Astrocyte (in vitro differentiated cells and primary cell): ENCODE measurements at regions not wholly inside any gene's neighbourhood (a gene's known extent, or its start where the extent isn't known, plus 50 kb on each side); places are given as distances from the start of the nearest gene placed in this dataset.

Source experiments
- DNase-seq: peaks from one replicate; pipeline ENCODE4 v3.0.0-alpha.2; 2010; ENCODE audit warnings: low read depth
- FAIRE-seq: peaks from 2 replicates; lab custom pipeline; 2011; peaks lifted over from hg19 to GRCh38; lab: Jason Lieb, UNC
- H2AFZ ChIP-seq: 2 replicates; pipeline ENCODE4 v1.6.0; 2012; ENCODE audit warnings: low read depth, low read length, inconsistent platforms
- H3K27ac ChIP-seq: 2 replicates; pipeline ENCODE4 v1.5.1; 2011; ENCODE audit warnings: low read depth, low read length, inconsistent platforms
- H3K27me3 ChIP-seq: 2 replicates; pipeline ENCODE4 v1.6.0; 2011; ENCODE audit warnings: low read length, inconsistent platforms; ENCODE audit not compliant: insufficient read depth
- H3K36me3 ChIP-seq: 2 replicates; pipeline ENCODE4 v1.5.1; 2011; ENCODE audit warnings: low read length, inconsistent platforms; ENCODE audit not compliant: insufficient read depth
- H3K4me1 ChIP-seq: 2 replicates; pipeline ENCODE4 v1.5.1; 2011; ENCODE audit warnings: low read length, inconsistent platforms; ENCODE audit not compliant: insufficient read depth
- H3K4me2 ChIP-seq: 2 replicates; pipeline ENCODE4 v1.6.0; 2012; ENCODE audit warnings: low read length, inconsistent platforms
- H3K4me3 ChIP-seq: 2 replicates; pipeline ENCODE4 v1.5.1; 2011; ENCODE audit warnings: low read depth, mild to moderate bottlenecking, low read length, inconsistent platforms; ENCODE audit not compliant: insufficient read depth
- H3K79me2 ChIP-seq: 2 replicates; pipeline ENCODE4 v1.6.0; 2012; ENCODE audit warnings: mild to moderate bottlenecking, low read length, inconsistent platforms; ENCODE audit not compliant: insufficient read depth
- H3K9ac ChIP-seq: 2 replicates; pipeline ENCODE4 v1.6.0; 2012; ENCODE audit warnings: mild to moderate bottlenecking, low read length, inconsistent platforms
- H3K9me3 ChIP-seq: 2 replicates; pipeline ENCODE4 v1.5.1; 2012; ENCODE audit warnings: low read depth, mild to moderate bottlenecking, low read length, inconsistent platforms; ENCODE audit not compliant: insufficient read depth
- H4K20me1 ChIP-seq: 2 replicates; pipeline ENCODE4 v1.6.0; 2012; ENCODE audit warnings: low read length, inconsistent platforms; ENCODE audit not compliant: insufficient read depth
- H3K27ac Mint-ChIP-seq: one replicate; pipeline ENCODE4 v1.8.0; 2021; ENCODE audit warnings: mild to moderate bottlenecking, mixed read lengths; ENCODE audit not compliant: unreplicated experiment
- H3K27me3 Mint-ChIP-seq: one replicate; pipeline ENCODE4 v1.8.0; 2021; ENCODE audit warnings: low read depth, mixed read lengths; ENCODE audit not compliant: unreplicated experiment
- H3K36me3 Mint-ChIP-seq: one replicate; pipeline ENCODE4 v1.8.0; 2021; ENCODE audit warnings: low read depth, mixed read lengths; ENCODE audit not compliant: unreplicated experiment
- H3K4me1 Mint-ChIP-seq: one replicate; pipeline ENCODE4 v1.8.0; 2021; ENCODE audit warnings: low read depth, mixed read lengths; ENCODE audit not compliant: unreplicated experiment
- H3K4me3 Mint-ChIP-seq: one replicate; pipeline ENCODE4 v1.8.0; 2021; ENCODE audit warnings: mild to moderate bottlenecking, moderate library complexity, mixed read lengths; ENCODE audit not compliant: unreplicated experiment
- H3K9me3 Mint-ChIP-seq: one replicate; pipeline ENCODE4 v1.8.0; 2021; ENCODE audit warnings: mild to moderate bottlenecking, mixed read lengths; ENCODE audit not compliant: unreplicated experiment
- EZH2 ChIP-seq: IDR thresholded peaks from 2 replicates; pipeline ENCODE4 v1.6.1; 2012; ENCODE audit warnings: mild to moderate bottlenecking, low read length, inconsistent platforms; ENCODE audit not compliant: insufficient read depth
- TF ChIP-seq, protein P1 (sequence below): IDR thresholded peaks from 2 replicates; pipeline ENCODE4 v1.5.1; 2011; ENCODE audit warnings: low read depth, mild to moderate bottlenecking, inconsistent platforms, low read length, moderate library complexity; ENCODE audit not compliant: insufficient read depth

GRCh38 chr7:84803979-84804378 lies 382.9 kb downstream of the SEMA3D start:
- Mint-ChIP-seq H3K4me1 (no peaks in the 10 kb centered on the region), H3K27me3 (no peaks in the 10 kb centered on the region), H3K36me3 (no peaks in the 10 kb centered on the region), H3K4me3 (no peak overlapping the region), H3K9me3 (no peaks in the 10 kb centered on the region), H3K27ac (no peak overlapping the region)
- DNase-seq (no peak), FAIRE-seq (no peak)
- Histone ChIP-seq H3K4me2 (no peak overlapping the region), H3K9me3 (no peaks in the 10 kb centered on the region), H3K9ac (no peak overlapping the region), H3K4me1 (no peaks in the 10 kb centered on the region), H2AFZ (no peak overlapping the region), H3K27me3 (no peaks in the 10 kb centered on the region), H3K36me3 (no peaks in the 10 kb centered on the region), H3K79me2 (no peaks in the 10 kb centered on the region), H4K20me1 (no peaks in the 10 kb centered on the region), H3K4me3 (no peak overlapping the region), H3K27ac (no peak overlapping the region)
- TF ChIP-seq, protein P1, sequence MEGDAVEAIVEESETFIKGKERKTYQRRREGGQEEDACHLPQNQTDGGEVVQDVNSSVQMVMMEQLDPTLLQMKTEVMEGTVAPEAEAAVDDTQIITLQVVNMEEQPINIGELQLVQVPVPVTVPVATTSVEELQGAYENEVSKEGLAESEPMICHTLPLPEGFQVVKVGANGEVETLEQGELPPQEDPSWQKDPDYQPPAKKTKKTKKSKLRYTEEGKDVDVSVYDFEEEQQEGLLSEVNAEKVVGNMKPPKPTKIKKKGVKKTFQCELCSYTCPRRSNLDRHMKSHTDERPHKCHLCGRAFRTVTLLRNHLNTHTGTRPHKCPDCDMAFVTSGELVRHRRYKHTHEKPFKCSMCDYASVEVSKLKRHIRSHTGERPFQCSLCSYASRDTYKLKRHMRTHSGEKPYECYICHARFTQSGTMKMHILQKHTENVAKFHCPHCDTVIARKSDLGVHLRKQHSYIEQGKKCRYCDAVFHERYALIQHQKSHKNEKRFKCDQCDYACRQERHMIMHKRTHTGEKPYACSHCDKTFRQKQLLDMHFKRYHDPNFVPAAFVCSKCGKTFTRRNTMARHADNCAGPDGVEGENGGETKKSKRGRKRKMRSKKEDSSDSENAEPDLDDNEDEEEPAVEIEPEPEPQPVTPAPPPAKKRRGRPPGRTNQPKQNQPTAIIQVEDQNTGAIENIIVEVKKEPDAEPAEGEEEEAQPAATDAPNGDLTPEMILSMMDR: no peak
- no peak for TF ChIP-seq EZH2

- H3K4me1 Mint-ChIP-seq: no peaks in the 10 kb centered on the region
- no peaks in the 10 kb centered on the region for H3K36me3 ChIP-seq
- H3K27ac ChIP-seq: no peak overlapping the region
- H3K4me3 Mint-ChIP-seq: no peak overlapping the region
- H2AFZ ChIP-seq: no peak overlapping the region
- H4K20me1 ChIP-seq: no peaks in the 10 kb centered on the region
- no peaks in the 10 kb centered on the region for H3K9me3 ChIP-seq
- no peaks in the 10 kb centered on the region for H3K79me2 ChIP-seq
- no peak overlapping the region for H3K4me3 ChIP-seq
- no peak for DNase-seq
- TF ChIP-seq, protein P1: no peak
- H3K36me3 Mint-ChIP-seq: no peaks in the 10 kb centered on the region
- no peak for FAIRE-seq
- H3K27ac Mint-ChIP-seq: no peak overlapping the region
- H3K9me3 Mint-ChIP-seq: peaks cover 3% of the 10 kb centered on the region
- no peak overlapping the region for H3K9ac ChIP-seq
- no peaks in the 10 kb centered on the region for H3K27me3 ChIP-seq
- H3K4me1 ChIP-seq: no peaks in the 10 kb centered on the region
- H3K4me2 ChIP-seq: no peak overlapping the region
- H3K27me3 Mint-ChIP-seq: no peaks in the 10 kb centered on the region
These were observed 385.5 kb downstream of the SEMA3D start for GRCh38 chr7:84801396-84801795.

DNA sequence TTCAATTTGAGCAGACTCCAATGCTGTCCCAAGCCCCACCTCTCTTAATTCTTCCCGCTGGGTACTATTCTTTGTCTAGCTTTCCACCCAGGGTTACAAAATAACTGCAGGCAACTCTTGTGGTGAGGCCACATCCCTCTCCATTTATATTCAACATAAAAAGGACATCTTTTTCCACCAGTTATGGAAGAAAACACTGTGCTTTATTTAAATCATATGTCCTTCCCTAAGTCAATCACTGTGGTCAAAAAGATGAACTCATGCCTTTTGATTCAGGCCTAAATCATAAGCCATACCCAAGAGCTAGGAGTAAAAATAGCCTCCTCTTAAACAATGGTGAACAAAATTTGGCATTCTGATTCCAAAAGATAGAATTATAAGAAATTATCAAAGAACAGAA lies 386.0 kb downstream of the SEMA3D start:
- Mint-ChIP-seq H3K27me3 (no peaks in the 10 kb centered on the region), H3K9me3 (peaks cover 3% of the 10 kb centered on the region), H3K36me3 (no peaks in the 10 kb centered on the region), H3K27ac (no peak overlapping the region), H3K4me1 (no peaks in the 10 kb centered on the region), H3K4me3 (no peak overlapping the region)
- no peak for DNase-seq
- no peaks in the 10 kb centered on the region for H3K27me3 ChIP-seq
- no peaks in the 10 kb centered on the region for H3K36me3 ChIP-seq
- TF ChIP-seq EZH2: no peak
- TF ChIP-seq, protein P1: no peak
- H3K9me3 ChIP-seq: no peaks in the 10 kb centered on the region
- no peak for FAIRE-seq
- H4K20me1 ChIP-seq: no peaks in the 10 kb centered on the region
- no peak overlapping the region for H3K4me3 ChIP-seq
- no peak overlapping the region for H2AFZ ChIP-seq
- H3K79me2 ChIP-seq: no peaks in the 10 kb centered on the region
- H3K27ac ChIP-seq: no peak overlapping the region
- no peak overlapping the region for H3K4me2 ChIP-seq
- H3K9ac ChIP-seq: no peak overlapping the region
- H3K4me1 ChIP-seq: no peaks in the 10 kb centered on the region
